NCI-H226 (cell line): ENCODE measurements at regions not wholly inside any gene's neighbourhood (a gene's known extent, or its start where the extent isn't known, plus 50 kb on each side); places are given as distances from the start of the nearest gene placed in this dataset.
A peak's percentile ranks its signal among the peaks of the same experiment; 100 is the strongest.

Experiments
- DNase-seq: peaks from one replicate; pipeline ENCODE4 v3.0.0-alpha.2; 2015

- DNase-seq: no peak
These were observed 52.5 kb upstream of the PDE8B start for GRCh38 chr5:77157732-77158532.

- no peak for DNase-seq
These were observed 54.1 kb upstream of the PDE8B start for GRCh38 chr5:77156379-77156778.

- DNase-seq: no peak
These were observed 55.2 kb upstream of the PDE8B start for GRCh38 chr5:77155179-77155785.

GRCh38 chr5:77152441-77152840 lies 58.0 kb upstream of the PDE8B start:
- no peak for DNase-seq

GRCh38 chr5:77151501-77151900 lies 59.0 kb upstream of the PDE8B start:
- no peak for DNase-seq

GRCh38 chr5:77146896-77147295 lies 59.8 kb upstream of the ZBED3 start:
- DNase-seq: no peak

- peak; percentile 42 for DNase-seq
These were observed 58.6 kb upstream of the ZBED3 start for GRCh38 chr5:77145666-77146065.

GRCh38 chr5:77144837-77145139 lies 57.7 kb upstream of the ZBED3 start:
- no peak for DNase-seq

- DNase-seq: no peak
These were observed 57.1 kb upstream of the ZBED3 start for GRCh38 chr5:77143998-77144836.

- no peak for DNase-seq
These were observed 53.3 kb upstream of the ZBED3 start for GRCh38 chr5:77140350-77140749.

GRCh38 chr5:77139001-77139400 lies 51.9 kb upstream of the ZBED3 start:
- no peak for DNase-seq
